H1 (cell line): ENCODE measurements at regions not wholly inside any gene's neighbourhood (a gene's known extent, or its start where the extent isn't known, plus 50 kb on each side); places are given as distances from the start of the nearest gene placed in this dataset.

Experiments used
- CTCF ChIA-PET: fragments of 300-600 bp; sonication (Branson Sonifier 250); formaldehyde crosslinking; loops from one replicate; lab custom pipeline; 2021; ENCODE audit not compliant: partially characterized antibody; lab: Charles Lee
- POLR2A ChIA-PET: fragments of 300-600 bp; sonication (Branson Sonifier 250); formaldehyde crosslinking; loops from one replicate; lab custom pipeline; 2021; ENCODE audit warnings: inconsistent platforms; ENCODE audit not compliant: partially characterized antibody; lab: Charles Lee
- DNase-seq, 2 experiments: peaks; one replicate each; pipeline versions ENCODE4 v3.0.0 to v3.0.0-alpha.2; 2010 to 2022; ENCODE audit warnings: low spot score in 2 of 2, low read depth in 1 of 2, mixed read lengths in 1 of 2
- FAIRE-seq: peaks from 2 replicates; lab custom pipeline; 2011; peaks lifted over from hg19 to GRCh38; lab: Jason Lieb, UNC
- H2AFZ ChIP-seq: 2 replicates; pipeline ENCODE4 v1.8.1; 2012; ENCODE audit warnings: low read length, inconsistent platforms
- H2AK5ac ChIP-seq: 2 replicates; pipeline ENCODE4 v1.6.1; 2013; ENCODE audit warnings: low read depth, low read length
- H2BK120ac ChIP-seq: replicated peaks from 2 replicates; pipeline ENCODE3; 2013; ENCODE audit warnings: low read depth, low read length, inconsistent platforms
- H2BK12ac ChIP-seq: 2 replicates; pipeline ENCODE4 v1.6.1; 2013; ENCODE audit warnings: low read depth, low read length
- H2BK15ac ChIP-seq: 2 replicates; pipeline ENCODE4 v1.6.1; 2013; ENCODE audit warnings: low read length
- H2BK20ac ChIP-seq: 2 replicates; pipeline ENCODE4 v1.6.1; 2013; ENCODE audit warnings: low read length
- H2BK5ac ChIP-seq: 2 replicates; pipeline ENCODE4 v1.6.1; 2013; ENCODE audit warnings: low read depth, low read length
- H3K14ac ChIP-seq: 2 replicates; pipeline ENCODE4 v1.6.1; 2013; ENCODE audit warnings: inconsistent platforms; ENCODE audit not compliant: insufficient read length
- H3K18ac ChIP-seq: 2 replicates; pipeline ENCODE4 v1.6.1; 2013; ENCODE audit warnings: low read length; ENCODE audit errors: extremely low read depth
- H3K23ac ChIP-seq: 2 replicates; pipeline ENCODE4 v1.6.1; 2013; ENCODE audit warnings: inconsistent platforms; ENCODE audit not compliant: insufficient read length
- H3K23me2 ChIP-seq: 2 replicates; pipeline ENCODE4 v1.6.1; 2013; ENCODE audit warnings: low read depth, low read length
- H3K27ac ChIP-seq: 2 replicates; pipeline ENCODE4 v1.6.1; 2011; ENCODE audit warnings: low read depth, low read length, inconsistent platforms
- H3K27me3 ChIP-seq, 4 experiments: replicated peaks in 1 of 4; 1 replicate in 1 of 4; 2 replicates in 3 of 4; pipeline versions ENCODE4 v1.6.1 to v1.8.1; 2011 to 2013; ENCODE audit warnings: low read length in 3 of 4, mild to moderate bottlenecking in 3 of 4, inconsistent platforms in 2 of 4, mixed read lengths in 2 of 4, moderate library complexity in 1 of 4; ENCODE audit not compliant: control insufficient read depth in 3 of 4, insufficient read depth in 3 of 4; ENCODE audit errors: extremely low read depth in 1 of 4
- H3K36me3 ChIP-seq, 4 experiments: 2 replicates each; pipeline versions ENCODE4 v1.6.1 to v1.8.1; 2011 to 2013; ENCODE audit warnings: mild to moderate bottlenecking in 4 of 4, low read length in 3 of 4, moderate library complexity in 2 of 4, control low read depth in 1 of 4, inconsistent platforms in 1 of 4; ENCODE audit not compliant: insufficient read depth in 4 of 4, control insufficient read depth in 2 of 4
- H3K4ac ChIP-seq: replicated peaks from 2 replicates; pipeline ENCODE3; 2013; ENCODE audit warnings: low read length, low read depth, mixed read lengths, inconsistent platforms; ENCODE audit not compliant: insufficient read length
- H3K4me1 ChIP-seq, 4 experiments: replicated peaks in 1 of 4; 1 replicate in 1 of 4; 2 replicates in 3 of 4; pipeline versions ENCODE4 v1.6.1 to v1.8.1; 2011 to 2013; ENCODE audit warnings: low read length in 3 of 4, inconsistent platforms in 2 of 4, mixed read lengths in 1 of 4; ENCODE audit not compliant: insufficient read depth in 4 of 4, control insufficient read depth in 3 of 4
- H3K4me2 ChIP-seq, 2 experiments: 2 replicates each; pipeline versions ENCODE4 v1.6.1 to v1.8.1; 2011 to 2013; ENCODE audit warnings: low read depth in 2 of 2, low read length in 2 of 2, control low read depth in 1 of 2, inconsistent platforms in 1 of 2, mild to moderate bottlenecking in 1 of 2; ENCODE audit not compliant: insufficient read depth in 1 of 2
- H3K4me3 ChIP-seq, 4 experiments: fragments of 200-600, 300-600 bp in 1 of 4; sonication (generic), shearing (Covaris generic), sonication (Bioruptor Twin) in 1 of 4; 2 replicates each; pipeline versions ENCODE4 v1.5.1 to v1.8.1; 2011 to 2016; ENCODE audit warnings: low read length in 4 of 4, low read depth in 3 of 4, control low read depth in 2 of 4, inconsistent platforms in 2 of 4, mild to moderate bottlenecking in 2 of 4, mixed read lengths in 1 of 4, moderate library complexity in 1 of 4; ENCODE audit not compliant: insufficient read depth in 2 of 4; ENCODE audit errors: extremely low read depth in 1 of 4
- H3K56ac ChIP-seq: replicated peaks from 2 replicates; pipeline ENCODE3; 2013; ENCODE audit warnings: low read depth, mild to moderate bottlenecking, mixed read lengths, low read length, inconsistent platforms; ENCODE audit not compliant: insufficient read length
- H3K79me1 ChIP-seq: 2 replicates; pipeline ENCODE4 v1.6.1; 2013; ENCODE audit warnings: low read depth, low read length, control low read depth
- H3K79me2 ChIP-seq, 2 experiments: 2 replicates each; pipeline versions ENCODE4 v1.6.1 to v1.8.1; 2012 to 2013; ENCODE audit warnings: low read length in 2 of 2, mild to moderate bottlenecking in 2 of 2, inconsistent platforms in 1 of 2; ENCODE audit not compliant: insufficient read depth in 2 of 2, control insufficient read depth in 1 of 2
- H3K9ac ChIP-seq, 4 experiments: replicated peaks in 1 of 4; 1 replicate in 1 of 4; 2 replicates in 3 of 4; pipeline versions ENCODE4 v1.6.1 to v1.8.1; 2011 to 2013; ENCODE audit warnings: low read depth in 3 of 4, low read length in 3 of 4, control low read depth in 2 of 4, mild to moderate bottlenecking in 2 of 4, moderate library complexity in 2 of 4, inconsistent platforms in 1 of 4; ENCODE audit errors: extremely low read depth in 1 of 4
- H3K9me3 ChIP-seq, 2 experiments: 2 replicates each; pipeline versions ENCODE4 v1.6.1 to v1.8.1; 2012 to 2013; ENCODE audit warnings: mild to moderate bottlenecking in 2 of 2, moderate library complexity in 2 of 2, control low read depth in 1 of 2, inconsistent platforms in 1 of 2, low read depth in 1 of 2, low read length in 1 of 2, mixed read lengths in 1 of 2; ENCODE audit not compliant: insufficient read depth in 2 of 2
- H4K20me1 ChIP-seq, 2 experiments: replicated peaks in 1 of 2; 2 replicates each; pipeline versions ENCODE3 to v1.8.1; 2011 to 2013; ENCODE audit warnings: inconsistent platforms in 2 of 2, low read length in 2 of 2, mild to moderate bottlenecking in 1 of 2; ENCODE audit not compliant: insufficient read depth in 2 of 2, control insufficient read depth in 1 of 2
- H4K5ac ChIP-seq: 2 replicates; pipeline ENCODE4 v1.6.1; 2013; ENCODE audit warnings: low read length, low read depth, mixed read lengths, inconsistent platforms; ENCODE audit not compliant: insufficient read length
- H4K8ac ChIP-seq: 2 replicates; pipeline ENCODE4 v1.8.0; 2013; ENCODE audit warnings: mild to moderate bottlenecking, moderate library complexity, low read length, inconsistent platforms; ENCODE audit not compliant: insufficient read depth; ENCODE audit errors: extremely low read depth
- H4K91ac ChIP-seq: replicated peaks from 2 replicates; pipeline ENCODE3; 2013; ENCODE audit warnings: low read length, mixed read lengths, inconsistent platforms; ENCODE audit not compliant: insufficient read length
- ATF3 ChIP-seq: IDR thresholded peaks from 2 replicates; pipeline ENCODE4 v1.6.1; 2011; ENCODE audit warnings: low read depth, mild to moderate bottlenecking, low read length; ENCODE audit not compliant: insufficient read depth
- BACH1 ChIP-seq: IDR thresholded peaks from 2 replicates; pipeline ENCODE4 v1.6.1; 2012; ENCODE audit warnings: low read length, improper control_type of control experiment
- BRCA1 ChIP-seq: IDR thresholded peaks from 2 replicates; pipeline ENCODE4 v1.6.1; 2012; ENCODE audit warnings: low read depth, low read length, improper control_type of control experiment
- CBX8 ChIP-seq: fragments of 300-800, 300-1000 bp; sonication (generic); IDR thresholded peaks from 2 replicates; pipeline ENCODE4 v1.7.1; 2016; ENCODE audit warnings: low read depth, low read length, borderline replicate concordance
- CREB1 ChIP-seq: IDR thresholded peaks from 2 replicates; pipeline ENCODE4 v1.6.1; 2012; ENCODE audit warnings: inconsistent platforms
- EGR1 ChIP-seq: IDR thresholded peaks from 2 replicates; pipeline ENCODE4 v1.6.1; 2011; ENCODE audit warnings: low read depth, low read length, borderline replicate concordance
- GTF2F1 ChIP-seq: IDR thresholded peaks from 2 replicates; pipeline ENCODE4 v1.6.1; 2012; ENCODE audit warnings: low read depth, low read length, improper control_type of control experiment, borderline replicate concordance
- KDM4A ChIP-seq: IDR thresholded peaks from one replicate; pipeline ENCODE4 v1.7.1; 2012; ENCODE audit warnings: low read depth, mild to moderate bottlenecking, moderate library complexity, low read length, inconsistent platforms; ENCODE audit not compliant: severe bottlenecking
- NANOG ChIP-seq: IDR thresholded peaks from 2 replicates; pipeline ENCODE4 v1.6.1; 2011; ENCODE audit warnings: low read length, low read depth, mild to moderate bottlenecking, inconsistent platforms; ENCODE audit not compliant: insufficient read depth, poor library complexity, severe bottlenecking
- POLR2AphosphoS5 ChIP-seq: IDR thresholded peaks from 2 replicates; pipeline ENCODE4 v1.6.1; 2011; ENCODE audit warnings: low read depth, low read length
- RBBP5 ChIP-seq: IDR thresholded peaks from 2 replicates; pipeline ENCODE4 v1.7.1; 2012; ENCODE audit warnings: low read depth, mild to moderate bottlenecking, inconsistent platforms, low read length, moderate library complexity, borderline replicate concordance
- RXRA ChIP-seq: IDR thresholded peaks from 2 replicates; pipeline ENCODE4 v1.6.1; 2011; ENCODE audit warnings: low read depth, mild to moderate bottlenecking, low read length, moderate library complexity; ENCODE audit not compliant: insufficient read depth
- SAP30 ChIP-seq: fragments of 300-600 bp; sonication (generic); IDR thresholded peaks from 2 replicates; pipeline ENCODE4 v1.7.1; 2012; ENCODE audit warnings: low read length, moderate library complexity, mild to moderate bottlenecking, inconsistent platforms; ENCODE audit not compliant: insufficient read depth, insufficient replicate concordance
- TAF1 ChIP-seq: IDR thresholded peaks from 2 replicates; pipeline ENCODE4 v1.6.1; 2011; ENCODE audit warnings: mild to moderate bottlenecking, low read depth, low read length

- Histone ChIP-seq H3K4me2 (no peak overlapping the region), H3K23ac (no peak overlapping the region), H3K36me3 (no peaks in the 10 kb centered on the region), H3K79me2 (no peaks in the 10 kb centered on the region), H4K20me1 (no peaks in the 10 kb centered on the region), H2AFZ (no peak overlapping the region), H2BK5ac (no peak overlapping the region), H3K4ac (no peak overlapping the region), H3K27me3 (no peaks in the 10 kb centered on the region), H3K23me2 (no peaks in the 10 kb centered on the region), H4K91ac (no peak overlapping the region), H3K79me1 (no peaks in the 10 kb centered on the region), H2BK120ac (no peak overlapping the region), H2AK5ac (no peak overlapping the region), H2BK12ac (no peak overlapping the region), H4K5ac (no peak overlapping the region), H3K14ac (no peak overlapping the region), H3K18ac (no peak overlapping the region), H4K8ac (no peak overlapping the region), H3K27ac (no peak overlapping the region), H3K4me1 (no peaks in the 10 kb centered on the region), H2BK15ac (no peak overlapping the region), H2BK20ac (no peak overlapping the region), H3K4me3 (no peak overlapping the region), H3K9ac (no peak overlapping the region), H3K9me3 (no peaks in the 10 kb centered on the region), H3K56ac (no peak overlapping the region)
- no peak for FAIRE-seq
- CTCF ChIA-PET: no interaction called here
- POLR2A ChIA-PET: no interaction called here
- DNase-seq: no peak
- TF ChIP-seq TAF1 (no peak), EGR1 (no peak), CREB1 (no peak), POLR2AphosphoS5 (no peak), BRCA1 (no peak), RXRA (no peak), SAP30 (no peak), CBX8 (no peak), NANOG (no peak), BACH1 (no peak), KDM4A (no peak), ATF3 (no peak), RBBP5 (no peak), GTF2F1 (no peak)
- TF ChIP-seq, all 59 proteins: peak for 0
Measured at GRCh38 chr13:80481588-80481987, 140.7 kb upstream of the SPRY2 start.
